Liver (tissue), 8 donors: ENCODE measurements at regions not wholly inside any gene's neighbourhood (a gene's known extent, or its start where the extent isn't known, plus 50 kb on each side); places are given as distances from the start of the nearest gene placed in this dataset.

Experiments used
- DNase-seq: peaks from one replicate; pipeline ENCODE4 v3.0.0-alpha.2; 2017; ENCODE audit warnings: low spot score
- H3K27ac ChIP-seq, 2 donors: one replicate each; pipeline ENCODE4 v1.7.0; 2013; ENCODE audit warnings: inconsistent platforms in 2 of 2, low read length in 2 of 2, control low read depth in 1 of 2, low read depth in 1 of 2, mild to moderate bottlenecking in 1 of 2
- H3K27me3 ChIP-seq, 4 donors: one replicate each; pipeline versions ENCODE4 v1.6.1 to v1.7.0; 2013; ENCODE audit warnings: low read length in 3 of 4, inconsistent platforms in 1 of 4, mild to moderate bottlenecking in 1 of 4, moderate library complexity in 1 of 4; ENCODE audit not compliant: control insufficient read depth in 4 of 4, insufficient read depth in 4 of 4
- H3K36me3 ChIP-seq, 4 donors: one replicate each; pipeline versions ENCODE4 v1.6.1 to v1.7.0; 2013; ENCODE audit warnings: low read length in 3 of 4, mild to moderate bottlenecking in 3 of 4, low read depth in 1 of 4, moderate library complexity in 1 of 4; ENCODE audit not compliant: control insufficient read depth in 4 of 4, insufficient read depth in 3 of 4
- H3K4me1 ChIP-seq, 4 donors: one replicate each; pipeline versions ENCODE4 v1.6.1 to v1.7.0; 2013; ENCODE audit warnings: low read length in 3 of 4, mild to moderate bottlenecking in 3 of 4, moderate library complexity in 1 of 4; ENCODE audit not compliant: control insufficient read depth in 4 of 4, insufficient read depth in 4 of 4
- H3K4me3 ChIP-seq, 3 donors: one replicate each; pipeline versions ENCODE4 v1.6.1 to v1.7.0; 2013; ENCODE audit warnings: low read length in 3 of 3, control low read depth in 1 of 3, low read depth in 1 of 3, mild to moderate bottlenecking in 1 of 3
- H3K9ac ChIP-seq, 2 donors: one replicate each; pipeline ENCODE4 v1.7.0; 2013; ENCODE audit warnings: low read length in 2 of 2, mild to moderate bottlenecking in 2 of 2, moderate library complexity in 2 of 2, control low read depth in 1 of 2, low read depth in 1 of 2
- H3K9me3 ChIP-seq, 4 donors: one replicate each; pipeline versions ENCODE4 v1.6.1 to v1.7.0; 2013; ENCODE audit warnings: low read length in 3 of 4; ENCODE audit not compliant: control insufficient read depth in 4 of 4
- FOXA1 ChIP-seq: IDR thresholded peaks from 2 replicates; pipeline ENCODE4 v1.6.1; 2016; ENCODE audit warnings: antibody characterized with exemption
- FOXA2 ChIP-seq: IDR thresholded peaks from 2 replicates; pipeline ENCODE4 v1.6.1; 2016; ENCODE audit warnings: antibody characterized with exemption
- GABPA ChIP-seq, 2 donors: IDR thresholded peaks in 1 of 2; conservative IDR thresholded peaks in 1 of 2; 2 replicates each; pipeline ENCODE4 v1.6.1; 2016; ENCODE audit warnings: antibody characterized with exemption in 2 of 2, mild to moderate bottlenecking in 1 of 2, moderate library complexity in 1 of 2
- HNF4A ChIP-seq, 2 donors: conservative IDR thresholded peaks; 2 replicates each; pipeline ENCODE4 v1.6.1; 2016; ENCODE audit warnings: antibody characterized with exemption in 2 of 2, mild to moderate bottlenecking in 2 of 2
- HNF4G ChIP-seq: IDR thresholded peaks from 2 replicates; pipeline ENCODE4 v1.6.1; 2016; ENCODE audit warnings: antibody characterized with exemption
- JUND ChIP-seq, 2 donors: IDR thresholded peaks; 2 replicates each; pipeline ENCODE4 v1.6.1; 2016; ENCODE audit warnings: antibody characterized with exemption in 2 of 2
- NR2F2 ChIP-seq: IDR thresholded peaks from 2 replicates; pipeline ENCODE4 v1.6.1; 2016; ENCODE audit warnings: antibody characterized with exemption
- RAD21 ChIP-seq, 2 donors: IDR thresholded peaks; 2 replicates each; pipeline ENCODE4 v1.6.1; 2016; ENCODE audit warnings: antibody characterized with exemption in 2 of 2, mild to moderate bottlenecking in 2 of 2
- RXRA ChIP-seq, 2 donors: IDR thresholded peaks; 2 replicates each; pipeline ENCODE4 v1.6.1; 2017 to 2018; ENCODE audit warnings: antibody characterized with exemption in 2 of 2, mild to moderate bottlenecking in 1 of 2
- SP1 ChIP-seq: IDR thresholded peaks from 2 replicates; pipeline ENCODE4 v1.6.1; 2018; ENCODE audit warnings: antibody characterized with exemption, mild to moderate bottlenecking
- TAF1 ChIP-seq: conservative IDR thresholded peaks from 2 replicates; pipeline ENCODE4 v1.6.1; 2016; ENCODE audit warnings: antibody characterized with exemption, mild to moderate bottlenecking
- YY1 ChIP-seq: IDR thresholded peaks from 2 replicates; pipeline ENCODE4 v1.6.1; 2016; ENCODE audit warnings: antibody characterized with exemption, mild to moderate bottlenecking
- WGBS: extraction: QIAGEN DNeasy Blood & Tissue Kit; methylation state at CpG from one replicate; pipeline ENCODE4 v1.1.7; 2013; 5-methylcytosine and 5-hydroxymethylcytosine counted together
- TF ChIP-seq, protein P1 (sequence below): IDR thresholded peaks from 2 replicates; pipeline ENCODE4 v1.6.1; 2016; ENCODE audit warnings: antibody characterized with exemption
- TF ChIP-seq, protein P2 (sequence below): IDR thresholded peaks from 2 replicates; pipeline ENCODE4 v1.6.1; 2016; ENCODE audit warnings: antibody characterized with exemption
- TF ChIP-seq, protein P3 (sequence below): IDR thresholded peaks from 2 replicates; pipeline ENCODE4 v1.6.1; 2016; ENCODE audit warnings: antibody characterized with exemption
- TF ChIP-seq, protein P4 (sequence below): fragments of 150-350 bp; IDR thresholded peaks from 2 replicates; pipeline ENCODE4 v1.5.1; 2017; ENCODE audit warnings: improper control_type of control experiment, low read depth, low read length; ENCODE audit not compliant: missing input control
- donor health status: healthy.
- donor health status: healthy.
- donor health status: healthy.
- donor health status: healthy.
- donor health status: healthy.

DNA sequence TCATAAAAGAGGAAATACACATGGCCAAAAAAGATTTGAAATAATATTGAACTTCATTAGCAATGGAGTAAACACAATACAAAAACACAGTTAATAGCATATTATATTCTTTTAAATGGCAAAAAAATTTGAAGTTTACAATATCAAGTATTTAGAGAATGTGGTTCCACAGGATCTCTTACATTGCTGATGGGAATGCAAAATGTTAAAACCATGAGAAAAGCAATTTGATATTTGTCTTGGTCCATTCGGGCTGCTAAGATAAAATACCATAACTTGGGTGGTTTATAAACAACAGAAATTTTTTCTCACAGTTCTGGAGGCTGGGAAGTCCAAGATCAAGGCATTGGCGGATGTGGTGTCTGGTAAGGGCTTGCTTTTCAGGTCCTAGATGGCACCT, 154.0 kb upstream of the PLN start:
- WGBS = 71% methylated on average over 2 of the region's 2 CpGs
- Histone ChIP-seq H3K27me3 (no peaks in the 10 kb centered on the region), H3K4me1 (no peaks in the 10 kb centered on the region), H3K9ac (no peak overlapping the region), H3K9me3 (no peaks in the 10 kb centered on the region), H3K4me3 (no peak overlapping the region), H3K27ac (no peak overlapping the region), H3K36me3 (no peaks in the 10 kb centered on the region)
- TF ChIP-seq, protein P1, sequence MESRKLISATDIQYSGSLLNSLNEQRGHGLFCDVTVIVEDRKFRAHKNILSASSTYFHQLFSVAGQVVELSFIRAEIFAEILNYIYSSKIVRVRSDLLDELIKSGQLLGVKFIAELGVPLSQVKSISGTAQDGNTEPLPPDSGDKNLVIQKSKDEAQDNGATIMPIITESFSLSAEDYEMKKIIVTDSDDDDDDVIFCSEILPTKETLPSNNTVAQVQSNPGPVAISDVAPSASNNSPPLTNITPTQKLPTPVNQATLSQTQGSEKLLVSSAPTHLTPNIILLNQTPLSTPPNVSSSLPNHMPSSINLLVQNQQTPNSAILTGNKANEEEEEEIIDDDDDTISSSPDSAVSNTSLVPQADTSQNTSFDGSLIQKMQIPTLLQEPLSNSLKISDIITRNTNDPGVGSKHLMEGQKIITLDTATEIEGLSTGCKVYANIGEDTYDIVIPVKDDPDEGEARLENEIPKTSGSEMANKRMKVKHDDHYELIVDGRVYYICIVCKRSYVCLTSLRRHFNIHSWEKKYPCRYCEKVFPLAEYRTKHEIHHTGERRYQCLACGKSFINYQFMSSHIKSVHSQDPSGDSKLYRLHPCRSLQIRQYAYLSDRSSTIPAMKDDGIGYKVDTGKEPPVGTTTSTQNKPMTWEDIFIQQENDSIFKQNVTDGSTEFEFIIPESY = no peak
- TF ChIP-seq, protein P2, sequence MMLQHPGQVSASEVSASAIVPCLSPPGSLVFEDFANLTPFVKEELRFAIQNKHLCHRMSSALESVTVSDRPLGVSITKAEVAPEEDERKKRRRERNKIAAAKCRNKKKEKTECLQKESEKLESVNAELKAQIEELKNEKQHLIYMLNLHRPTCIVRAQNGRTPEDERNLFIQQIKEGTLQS = no peak
- no peak for TF ChIP-seq GABPA (IDR thresholded peaks at IDR 0.05 in 1 of 2, conservative IDR thresholded peaks at IDR 0.05 in 1 of 2)
- TF ChIP-seq TAF1 = no peak
- no peak for TF ChIP-seq HNF4G
- TF ChIP-seq, protein P3, sequence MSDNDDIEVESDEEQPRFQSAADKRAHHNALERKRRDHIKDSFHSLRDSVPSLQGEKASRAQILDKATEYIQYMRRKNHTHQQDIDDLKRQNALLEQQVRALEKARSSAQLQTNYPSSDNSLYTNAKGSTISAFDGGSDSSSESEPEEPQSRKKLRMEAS = no peak
- TF ChIP-seq FOXA2 = no peak
- no peak for TF ChIP-seq FOXA1
- no peak for TF ChIP-seq HNF4A (conservative IDR thresholded peaks at IDR 0.05)
- no peak for TF ChIP-seq YY1
- DNase-seq = no peak

DNA sequence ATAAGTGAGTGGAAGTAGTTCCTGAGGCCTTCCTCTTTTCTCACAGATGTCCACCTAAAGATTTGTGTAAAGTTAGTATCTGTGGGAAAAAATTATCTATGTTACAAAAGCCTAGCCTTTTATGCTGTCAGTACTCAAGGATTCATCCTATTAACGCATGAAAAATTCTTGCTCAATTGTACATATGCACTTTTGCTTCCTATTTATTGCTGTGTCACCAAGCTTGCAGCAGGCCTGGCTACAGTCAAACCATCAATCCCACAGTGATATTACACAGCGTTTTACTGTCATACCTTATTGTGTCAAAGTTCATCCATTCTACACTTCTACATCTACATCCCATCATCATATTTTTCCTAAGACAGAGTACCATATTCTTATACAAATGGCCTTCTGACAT, 151.1 kb upstream of the PLN start:
- Histone ChIP-seq H3K9me3 (no peaks in the 10 kb centered on the region), H3K4me3 (no peak overlapping the region), H3K4me1 (peaks cover 0 to 2% (median 0%) of the 10 kb centered on the region in 4 donors), H3K27me3 (no peaks in the 10 kb centered on the region), H3K36me3 (no peaks in the 10 kb centered on the region), H3K27ac (no peak overlapping the region), H3K9ac (no peak overlapping the region)
- no peak for DNase-seq
- WGBS = 89% methylated on average over 2 of the region's 2 CpGs
- TF ChIP-seq NR2F2 = no peak
- TF ChIP-seq SP1 = no peak
- no peak for TF ChIP-seq RAD21 (IDR thresholded peaks at IDR 0.05)
- TF ChIP-seq FOXA1 = no peak
- no peak for TF ChIP-seq JUND (IDR thresholded peaks at IDR 0.05)
- no peak for TF ChIP-seq YY1
- TF ChIP-seq FOXA2 = no peak
- no peak for TF ChIP-seq HNF4G
- TF ChIP-seq TAF1 = no peak
- TF ChIP-seq, protein P4, sequence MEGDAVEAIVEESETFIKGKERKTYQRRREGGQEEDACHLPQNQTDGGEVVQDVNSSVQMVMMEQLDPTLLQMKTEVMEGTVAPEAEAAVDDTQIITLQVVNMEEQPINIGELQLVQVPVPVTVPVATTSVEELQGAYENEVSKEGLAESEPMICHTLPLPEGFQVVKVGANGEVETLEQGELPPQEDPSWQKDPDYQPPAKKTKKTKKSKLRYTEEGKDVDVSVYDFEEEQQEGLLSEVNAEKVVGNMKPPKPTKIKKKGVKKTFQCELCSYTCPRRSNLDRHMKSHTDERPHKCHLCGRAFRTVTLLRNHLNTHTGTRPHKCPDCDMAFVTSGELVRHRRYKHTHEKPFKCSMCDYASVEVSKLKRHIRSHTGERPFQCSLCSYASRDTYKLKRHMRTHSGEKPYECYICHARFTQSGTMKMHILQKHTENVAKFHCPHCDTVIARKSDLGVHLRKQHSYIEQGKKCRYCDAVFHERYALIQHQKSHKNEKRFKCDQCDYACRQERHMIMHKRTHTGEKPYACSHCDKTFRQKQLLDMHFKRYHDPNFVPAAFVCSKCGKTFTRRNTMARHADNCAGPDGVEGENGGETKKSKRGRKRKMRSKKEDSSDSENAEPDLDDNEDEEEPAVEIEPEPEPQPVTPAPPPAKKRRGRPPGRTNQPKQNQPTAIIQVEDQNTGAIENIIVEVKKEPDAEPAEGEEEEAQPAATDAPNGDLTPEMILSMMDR = no peak
- TF ChIP-seq GABPA (IDR thresholded peaks at IDR 0.05 in 1 of 2, conservative IDR thresholded peaks at IDR 0.05 in 1 of 2) = no peak
- no peak for TF ChIP-seq RXRA (IDR thresholded peaks at IDR 0.05)
